Endothelial cell of umbilical vein (primary cell): ENCODE measurements at regions not wholly inside any gene's neighbourhood (a gene's known extent, or its start where the extent isn't known, plus 50 kb on each side); places are given as distances from the start of the nearest gene placed in this dataset.

Source experiments
- BruUV-seq: library from RNA; stranded (reverse); fragments of 400-500 nt; replicated peaks from 2 replicates; lab custom pipeline; 2021; lab: Mats Ljungman, UMichigan
- CTCF ChIA-PET: fragments of 300-600, 350-600 bp; sonication (Branson Sonifier 250); formaldehyde crosslinking; loops from one replicate; lab custom pipeline; 2021; ENCODE audit warnings: antibody characterized with exemption, inconsistent platforms; lab: Charles Lee
- POLR2A ChIA-PET: fragments of 300-600, 350-600 bp; sonication (Branson Sonifier 250); formaldehyde crosslinking; loops from one replicate; lab custom pipeline; 2021; ENCODE audit warnings: antibody characterized with exemption, inconsistent platforms; lab: Charles Lee
- DNase-seq: peaks from one replicate; pipeline ENCODE4 v3.0.0-alpha.2; 2011; ENCODE audit warnings: low read depth, low spot score
- FAIRE-seq: peaks from 2 replicates; lab custom pipeline; 2011; peaks lifted over from hg19 to GRCh38; lab: Jason Lieb, UNC
- H2AFZ ChIP-seq: 2 replicates; pipeline ENCODE4 v1.6.0; 2012; ENCODE audit warnings: low read depth, low read length, control low read depth, inconsistent platforms
- H3K27ac ChIP-seq: 2 replicates; pipeline ENCODE4 v1.5.1; 2011; ENCODE audit warnings: low read depth, mild to moderate bottlenecking, control low read depth, low read length, moderate library complexity; ENCODE audit not compliant: insufficient read depth
- H3K27me3 ChIP-seq, 2 experiments: 2 replicates each; pipeline versions ENCODE4 v1.6.0 to v1.6.1; 2011; ENCODE audit warnings: low read length in 2 of 2, mixed read lengths in 1 of 2; ENCODE audit not compliant: control insufficient read depth in 2 of 2, insufficient read depth in 2 of 2
- H3K36me3 ChIP-seq, 2 experiments: 2 replicates in 1 of 2; 3 replicates in 1 of 2; pipeline ENCODE4 v1.5.1; 2011; ENCODE audit warnings: low read length in 2 of 2, mild to moderate bottlenecking in 1 of 2, moderate library complexity in 1 of 2; ENCODE audit not compliant: control insufficient read depth in 2 of 2, insufficient read depth in 2 of 2; ENCODE audit errors: extremely low read depth in 1 of 2
- H3K4me1 ChIP-seq: 3 replicates; pipeline ENCODE4 v1.5.1; 2011; ENCODE audit warnings: mild to moderate bottlenecking, low read length; ENCODE audit not compliant: control insufficient read depth, insufficient read depth; ENCODE audit errors: extremely low read depth
- H3K4me2 ChIP-seq: 2 replicates; pipeline ENCODE4 v1.6.1; 2011; ENCODE audit warnings: low read length, control low read depth, mixed read lengths; ENCODE audit not compliant: insufficient read depth
- H3K4me3 ChIP-seq, 3 experiments: fragments of 200-600 bp in 1 of 3; sonication (generic), shearing (Covaris generic) in 1 of 3; replicated peaks in 1 of 3; 2 replicates each; pipeline ENCODE4 v1.5.1; 2011 to 2016; ENCODE audit warnings: control low read depth in 3 of 3, low read length in 3 of 3, mild to moderate bottlenecking in 2 of 3, inconsistent platforms in 1 of 3, low read depth in 1 of 3, moderate library complexity in 1 of 3; ENCODE audit not compliant: insufficient read depth in 1 of 3
- H3K79me2 ChIP-seq: 2 replicates; pipeline ENCODE4 v1.6.0; 2012; ENCODE audit warnings: low read length, inconsistent platforms; ENCODE audit not compliant: control insufficient read depth, insufficient read depth
- H3K9ac ChIP-seq: replicated peaks from 2 replicates; pipeline ENCODE3; 2011; ENCODE audit warnings: low read length, control low read depth; ENCODE audit not compliant: insufficient read depth; ENCODE audit errors: extremely low read depth
- H3K9me1 ChIP-seq: replicated peaks from 3 replicates; pipeline ENCODE4 v1.6.0; 2011; ENCODE audit warnings: mild to moderate bottlenecking, low read length; ENCODE audit not compliant: control insufficient read depth, insufficient read depth; ENCODE audit errors: extremely low read depth
- H3K9me3 ChIP-seq: replicated peaks from 2 replicates; pipeline ENCODE4 v1.5.1; 2012; ENCODE audit warnings: low read length, inconsistent platforms; ENCODE audit not compliant: control insufficient read depth, insufficient read depth
- H4K20me1 ChIP-seq: replicated peaks from 2 replicates; pipeline ENCODE3; 2011; ENCODE audit warnings: mild to moderate bottlenecking, low read length; ENCODE audit not compliant: control insufficient read depth, insufficient read depth; ENCODE audit errors: extremely low read depth
- CTCF ChIP-seq, 2 donors: IDR thresholded peaks; 1 replicate in 1 of 2; 2 replicates in 1 of 2; pipeline ENCODE4 v1.5.1; 2011; ENCODE audit warnings: low read length in 2 of 2, mild to moderate bottlenecking in 2 of 2, moderate library complexity in 2 of 2, control low read depth in 1 of 2, inconsistent platforms in 1 of 2, low read depth in 1 of 2; ENCODE audit not compliant: insufficient read depth in 1 of 2; ENCODE audit errors: extremely low read depth in 1 of 2
- EZH2 ChIP-seq: IDR thresholded peaks from 2 replicates; pipeline ENCODE4 v1.6.1; 2012; ENCODE audit warnings: borderline replicate concordance, low read depth, mild to moderate bottlenecking, moderate library complexity, low read length, inconsistent platforms; ENCODE audit not compliant: severe bottlenecking
- FOS ChIP-seq: IDR thresholded peaks from 2 replicates; pipeline ENCODE4 v1.6.1; 2011; ENCODE audit warnings: mild to moderate bottlenecking, low read length, moderate library complexity, borderline replicate concordance; ENCODE audit not compliant: insufficient read depth
- JUN ChIP-seq: IDR thresholded peaks from 2 replicates; pipeline ENCODE4 v1.6.1; 2011; ENCODE audit warnings: borderline replicate concordance, low read depth; ENCODE audit not compliant: insufficient read length, insufficient read depth
- MYC ChIP-seq: IDR thresholded peaks from one replicate; pipeline ENCODE4 v1.6.1; 2011; ENCODE audit warnings: mild to moderate bottlenecking, low read depth, low read length
- POLR2A ChIP-seq: IDR thresholded peaks from 2 replicates; pipeline ENCODE4 v1.6.1; 2012; ENCODE audit warnings: low read depth, mild to moderate bottlenecking, control low read depth, low read length
- POLR2AphosphoS5 ChIP-seq: IDR thresholded peaks from 2 replicates; pipeline ENCODE4 v1.6.1; 2012; ENCODE audit warnings: low read depth, mild to moderate bottlenecking, control low read depth, low read length, moderate library complexity; ENCODE audit not compliant: insufficient read depth
- dilution Hi-C: fragments of 300-500 bp; cut with MboI; formaldehyde crosslinking; loops from one replicate; pipeline ENCODE4 v1.15.0; 2019; ENCODE audit warnings: low sequenced_read_pairs; ENCODE audit not compliant: extremely low pct_ligation_motif_present
- intact Hi-C: fragments of 100-400 bp; cut with micrococcal nuclease; formaldehyde crosslinking; loops from one replicate; pipeline ENCODE4 v1.10.0; 2022
- TF ChIP-seq, protein P1 (sequence below): IDR thresholded peaks from 2 replicates; pipeline ENCODE4 v1.6.1; 2011; ENCODE audit not compliant: insufficient read depth, insufficient read length

DNA sequence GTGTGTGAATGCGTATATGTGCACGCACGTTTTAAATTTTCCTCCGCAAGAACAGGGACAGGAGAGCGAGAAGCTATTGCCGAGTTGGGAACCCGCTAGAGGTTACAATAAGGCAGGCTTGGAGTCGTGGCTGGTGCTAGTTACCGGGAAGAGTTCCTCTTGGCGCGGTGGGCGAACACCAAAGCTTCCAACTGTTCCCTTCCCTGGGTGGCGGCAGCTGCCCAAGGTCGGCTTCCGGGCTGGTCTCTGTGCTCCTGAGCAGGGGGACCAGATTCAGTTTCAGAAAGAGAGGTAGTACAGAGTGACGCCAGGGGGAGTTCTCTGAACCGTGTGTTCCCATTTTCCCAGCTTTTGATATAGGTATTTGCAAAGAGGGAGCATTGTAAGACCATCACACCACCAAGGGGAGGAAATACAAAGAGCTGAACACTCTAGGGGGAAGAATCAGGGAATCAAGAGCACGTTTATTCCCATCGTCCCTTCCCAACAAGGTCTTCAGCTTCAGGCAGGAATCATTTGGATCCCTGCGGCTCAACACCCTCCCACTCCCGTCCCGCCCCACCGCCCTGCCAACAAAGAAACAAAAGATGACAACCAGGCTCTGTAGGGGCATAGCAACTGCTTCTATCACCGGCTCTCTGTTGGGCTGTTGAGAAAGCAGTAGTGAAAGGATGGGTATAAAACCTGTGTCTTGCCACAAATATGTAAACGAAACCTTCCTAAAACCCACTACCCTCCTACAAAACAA, 113.6 kb upstream of the TEX13C start:
- FAIRE-seq = no peak
- intact Hi-C loops = no loop called here

More for the DNA sequence above, 113.6 kb upstream of the TEX13C start:
- Histone ChIP-seq H3K4me2 (no peak overlapping the region), H3K4me1 (no peaks in the 10 kb centered on the region), H3K9ac (no peak overlapping the region), H3K27ac (no peak overlapping the region), H3K27me3 (peaks cover 3 to 4% of the 10 kb centered on the region in 2 experiments), H3K4me3 (no peak overlapping the region), H3K79me2 (no peaks in the 10 kb centered on the region), H3K9me1 (no peaks in the 10 kb centered on the region), H3K36me3 (no peaks in the 10 kb centered on the region), H2AFZ (no peak overlapping the region), H4K20me1 (no peaks in the 10 kb centered on the region), H3K9me3 (no peaks in the 10 kb centered on the region)
- no peak for DNase-seq
- no peak for TF ChIP-seq POLR2A
- TF ChIP-seq JUN = no peak
- TF ChIP-seq FOS = no peak
- TF ChIP-seq EZH2 = no peak
- no peak for TF ChIP-seq POLR2AphosphoS5
- no peak for TF ChIP-seq CTCF (IDR thresholded peaks at IDR 0.05; ENCODE audit: extremely low read depth in 1 of 2, insufficient read depth in 1 of 2, low read depth in 1 of 2, low read length in 2 of 2)
- TF ChIP-seq, protein P1, sequence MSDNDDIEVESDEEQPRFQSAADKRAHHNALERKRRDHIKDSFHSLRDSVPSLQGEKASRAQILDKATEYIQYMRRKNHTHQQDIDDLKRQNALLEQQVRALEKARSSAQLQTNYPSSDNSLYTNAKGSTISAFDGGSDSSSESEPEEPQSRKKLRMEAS = no peak
- TF ChIP-seq MYC = no peak
- dilution Hi-C loops = no loop called here
- BruUV-seq = no TSS peak
- ChIA-PET POLR2A (no interaction called here), CTCF (no interaction called here)
